ENCODE measurements at regions not wholly inside any gene's neighbourhood (a gene's known extent, or its start where the extent isn't known, plus 50 kb on each side); places are given as distances from the start of the nearest gene placed in this dataset.
"Not testable (repeated sequence)": the region's sequence is repeated elsewhere in the genome, so short reads cannot be mapped to it uniquely, and the experiment has no call there.

GRCh38 chr6:17224056-17224455 lies 57.1 kb upstream of the RBM24 start (continued):
- no peak for TF ChIP-seq FOSL1 (IDR thresholded peaks at IDR 0.05; ENCODE audit: insufficient read depth, low read depth, low read length)
- TF ChIP-seq BCL11A (IDR thresholded peaks at IDR 0.05; ENCODE audit: low read depth in 2 of 2, low read length in 2 of 2), result no peak
- TF ChIP-seq POU5F1 (IDR thresholded peaks at IDR 0.05; ENCODE audit: low read depth, low read length), result no peak
- no peak for TF ChIP-seq RXRA (IDR thresholded peaks at IDR 0.05; ENCODE audit: insufficient read depth, low read depth, low read length)

- H3K23me2 ChIP-seq (ENCODE audit: low read depth, low read length); H2AK5ac ChIP-seq (ENCODE audit: low read depth, low read length); POLR2A ChIA-PET (ENCODE audit: partially characterized antibody); H2BK20ac ChIP-seq (ENCODE audit: low read length); H3K4me3 ChIP-seq (ENCODE audit: extremely low read depth in 1 of 4, insufficient read depth in 2 of 4, low read depth in 3 of 4, low read length in 4 of 4); H2BK5ac ChIP-seq (ENCODE audit: low read depth, low read length); H2BK120ac ChIP-seq (replicated peaks; ENCODE audit: low read depth, low read length); H3K4me2 ChIP-seq (ENCODE audit: insufficient read depth in 1 of 2, low read depth in 2 of 2, low read length in 2 of 2); H3K27me3 ChIP-seq (replicated peaks in 1 of 4; ENCODE audit: control insufficient read depth in 3 of 4, extremely low read depth in 1 of 4, insufficient read depth in 3 of 4, low read length in 3 of 4); H4K91ac ChIP-seq (replicated peaks; ENCODE audit: insufficient read length, low read length); DNase-seq (ENCODE audit: low read depth in 1 of 2, low spot score in 2 of 2); H4K20me1 ChIP-seq (replicated peaks in 1 of 2; ENCODE audit: control insufficient read depth in 1 of 2, insufficient read depth in 2 of 2, low read length in 2 of 2); H3K23ac ChIP-seq (ENCODE audit: insufficient read length); H3K9me3 ChIP-seq (ENCODE audit: insufficient read depth in 2 of 2, low read depth in 1 of 2, low read length in 1 of 2); H3K36me3 ChIP-seq (ENCODE audit: control insufficient read depth in 2 of 4, insufficient read depth in 4 of 4, low read length in 3 of 4); H4K5ac ChIP-seq (ENCODE audit: insufficient read length, low read depth, low read length); FAIRE-seq; H3K14ac ChIP-seq (ENCODE audit: insufficient read length); H3K4me1 ChIP-seq (replicated peaks in 1 of 4; ENCODE audit: control insufficient read depth in 3 of 4, insufficient read depth in 4 of 4, low read length in 3 of 4); H3K4ac ChIP-seq (replicated peaks; ENCODE audit: insufficient read length, low read depth, low read length); H3K79me2 ChIP-seq (ENCODE audit: control insufficient read depth in 1 of 2, insufficient read depth in 2 of 2, low read length in 2 of 2); H3K56ac ChIP-seq (replicated peaks; ENCODE audit: insufficient read length, low read depth, low read length); H3K79me1 ChIP-seq (ENCODE audit: low read depth, low read length); H2BK12ac ChIP-seq (ENCODE audit: low read depth, low read length); H3K9ac ChIP-seq (replicated peaks in 1 of 4; ENCODE audit: extremely low read depth in 1 of 4, low read depth in 3 of 4, low read length in 3 of 4); H2BK15ac ChIP-seq (ENCODE audit: low read length); H4K8ac ChIP-seq (ENCODE audit: extremely low read depth, insufficient read depth, low read length); H3K18ac ChIP-seq (ENCODE audit: extremely low read depth, low read length); H2AFZ ChIP-seq (ENCODE audit: low read length); H3K27ac ChIP-seq (ENCODE audit: low read depth, low read length): not testable (repeated sequence)
- CTCF ChIA-PET (ENCODE audit: partially characterized antibody), result interaction anchor here (0.6 kb wide), 1 partner anchor 875 kb away, joined by 3 read pairs; no protein-coding TSS in a partner anchor
- 86% methylated on average over 5 of the region's 5 CpGs; no CpG with 5 or more reads in 1 of the 2 experiments for WGBS, 2 experiments (ENCODE audit: extremely low coverage in 1 of 2, insufficient coverage in 1 of 2, insufficient read length in 1 of 2, insufficient replicate concordance in 2 of 2, low coverage in 1 of 2, low lambda C conversion rate in 2 of 2, missing lambda C conversion rate in 1 of 2)
Measured at GRCh38 chr6:17224501-17224900, 56.7 kb upstream of the RBM24 start.
